ENCODE measurements at regions not wholly inside any gene's neighbourhood (a gene's known extent, or its start where the extent isn't known, plus 50 kb on each side); places are given as distances from the start of the nearest gene placed in this dataset.

DNA sequence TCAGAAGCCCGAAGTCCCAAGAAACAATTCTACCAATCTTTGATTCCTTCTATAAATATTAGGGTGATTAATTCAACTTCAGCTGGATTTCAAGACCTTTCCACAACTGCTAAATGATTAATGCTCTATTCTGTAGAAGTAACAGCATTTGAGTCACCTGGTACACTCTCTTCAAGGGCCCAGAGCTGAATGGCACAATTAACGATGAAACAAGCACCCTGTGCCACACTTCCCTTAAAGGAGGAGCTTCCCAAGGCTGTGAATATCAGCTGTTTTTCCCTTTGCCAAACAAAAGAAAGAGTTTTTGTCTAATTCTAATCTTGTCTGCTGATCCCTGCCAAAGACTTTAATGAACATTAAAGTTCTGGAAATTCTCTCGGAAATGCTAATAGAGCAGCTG, 56.0 kb downstream of the BOD1L2 start:
- Histone ChIP-seq H3K27ac (ENCODE audit: low read depth) (no peak overlapping the region), H3K4me3 (ENCODE audit: low read depth, low read length) (no peak overlapping the region), H3K36me3 (ENCODE audit: insufficient read depth) (no peaks in the 10 kb centered on the region), H3K4me1 (ENCODE audit: insufficient read depth) (no peaks in the 10 kb centered on the region)
- no peak for DNase-seq (ENCODE audit: extremely low spot score)
- WGBS: 74% methylated on average over 3 of the region's 3 CpGs

DNA sequence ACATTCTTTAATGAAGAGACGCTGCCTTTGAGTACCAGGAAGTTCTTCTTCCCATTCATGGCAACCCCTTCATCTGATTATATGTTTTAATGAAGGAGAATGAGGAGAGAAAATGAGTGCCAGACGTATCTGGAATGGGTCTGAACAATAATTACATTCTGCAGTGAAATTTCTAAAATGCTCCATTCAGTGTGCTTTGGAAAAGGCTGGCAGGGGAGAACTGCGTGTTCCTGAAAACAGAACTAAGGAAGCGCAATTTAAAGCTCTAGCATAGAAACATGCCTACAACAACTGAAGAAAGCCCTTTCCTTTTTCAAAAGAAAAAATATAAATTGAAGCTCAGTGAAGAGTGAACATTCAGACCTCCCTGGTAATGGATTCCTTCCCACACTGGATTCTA, 58.8 kb downstream of the BOD1L2 start:
- Histone ChIP-seq H3K36me3 (ENCODE audit: insufficient read depth) (no peaks in the 10 kb centered on the region), H3K4me3 (ENCODE audit: low read depth, low read length) (no peak overlapping the region), H3K27ac (ENCODE audit: low read depth) (no peak overlapping the region), H3K4me1 (ENCODE audit: insufficient read depth) (no peaks in the 10 kb centered on the region)
- WGBS: 82% methylated on average over 4 of the region's 4 CpGs
- no peak for DNase-seq (ENCODE audit: extremely low spot score)

GRCh38 chr18:57207124-57207916, 60.4 kb downstream of the BOD1L2 start:
- WGBS: 63% methylated on average over 6 of the region's 6 CpGs
- H3K36me3 ChIP-seq (ENCODE audit: insufficient read depth): no peaks in the 10 kb centered on the region
- no peak overlapping the region for H3K4me3 ChIP-seq (ENCODE audit: low read depth, low read length)
- DNase-seq (ENCODE audit: extremely low spot score): no peak
- H3K4me1 ChIP-seq (ENCODE audit: insufficient read depth): no peaks in the 10 kb centered on the region
- H3K27ac ChIP-seq (ENCODE audit: low read depth): no peak overlapping the region

- Histone ChIP-seq H3K36me3 (ENCODE audit: insufficient read depth) (no peaks in the 10 kb centered on the region), H3K4me1 (ENCODE audit: insufficient read depth) (no peaks in the 10 kb centered on the region), H3K4me3 (ENCODE audit: low read depth, low read length) (no peak overlapping the region), H3K27ac (ENCODE audit: low read depth) (no peak overlapping the region)
- DNase-seq (ENCODE audit: extremely low spot score): no peak
- WGBS: 63% methylated on average over 7 of the region's 7 CpGs
Measured at GRCh38 chr18:57208047-57208446, 61.2 kb downstream of the BOD1L2 start.

DNA sequence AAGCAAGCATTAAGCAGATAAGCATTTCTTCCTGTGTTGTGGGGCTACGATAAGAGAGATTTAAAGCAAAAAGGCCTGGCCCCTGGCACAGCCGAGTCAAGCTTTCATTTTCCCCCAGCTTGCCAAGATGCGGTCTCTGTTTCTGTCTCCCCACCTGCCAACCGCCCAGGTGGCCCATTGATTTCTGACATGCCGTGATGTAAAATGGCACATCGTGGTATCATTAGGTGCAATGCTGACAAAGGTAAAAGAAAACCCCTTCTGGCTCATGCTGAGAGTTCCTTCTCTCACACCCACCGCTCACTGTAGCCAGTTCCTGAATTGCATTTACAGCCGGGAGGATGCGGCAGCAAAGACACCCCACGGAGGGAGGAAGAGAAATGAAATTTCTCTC, 62.8 kb downstream of the BOD1L2 start:
- H3K27ac ChIP-seq (ENCODE audit: low read depth): no peak overlapping the region
- H3K36me3 ChIP-seq (ENCODE audit: insufficient read depth): no peaks in the 10 kb centered on the region
- 13% methylated on average over 10 of the region's 10 CpGs for WGBS
- no peaks in the 10 kb centered on the region for H3K4me1 ChIP-seq (ENCODE audit: insufficient read depth)
- no peak for DNase-seq (ENCODE audit: extremely low spot score)
- no peak overlapping the region for H3K4me3 ChIP-seq (ENCODE audit: low read depth, low read length)

GRCh38 chr18:57210107-57210715, 63.3 kb downstream of the BOD1L2 start:
- DNase-seq (ENCODE audit: extremely low spot score): no peak
- WGBS: 13% methylated on average over 11 of the region's 11 CpGs
- H3K4me3 ChIP-seq (ENCODE audit: low read depth, low read length): no peak overlapping the region
- no peak overlapping the region for H3K27ac ChIP-seq (ENCODE audit: low read depth)
- no peaks in the 10 kb centered on the region for H3K36me3 ChIP-seq (ENCODE audit: insufficient read depth)
- no peaks in the 10 kb centered on the region for H3K4me1 ChIP-seq (ENCODE audit: insufficient read depth)

- Histone ChIP-seq H3K36me3 (ENCODE audit: insufficient read depth) (no peaks in the 10 kb centered on the region), H3K4me3 (ENCODE audit: low read depth, low read length) (no peak overlapping the region), H3K4me1 (ENCODE audit: insufficient read depth) (no peaks in the 10 kb centered on the region), H3K27ac (ENCODE audit: low read depth) (no peak overlapping the region)
- no peak for DNase-seq (ENCODE audit: extremely low spot score)
- WGBS: 58% methylated on average over 1 of the region's 1 CpG
Measured at GRCh38 chr18:57210716-57211411, 64.0 kb downstream of the BOD1L2 start.

GRCh38 chr18:57211412-57211750, 64.5 kb downstream of the BOD1L2 start:
- Histone ChIP-seq H3K27ac (ENCODE audit: low read depth) (no peak overlapping the region), H3K36me3 (ENCODE audit: insufficient read depth) (no peaks in the 10 kb centered on the region), H3K4me1 (ENCODE audit: insufficient read depth) (no peaks in the 10 kb centered on the region), H3K4me3 (ENCODE audit: low read depth, low read length) (no peak overlapping the region)
- 69% methylated on average over 3 of the region's 3 CpGs for WGBS
- DNase-seq (ENCODE audit: extremely low spot score): no peak

DNA sequence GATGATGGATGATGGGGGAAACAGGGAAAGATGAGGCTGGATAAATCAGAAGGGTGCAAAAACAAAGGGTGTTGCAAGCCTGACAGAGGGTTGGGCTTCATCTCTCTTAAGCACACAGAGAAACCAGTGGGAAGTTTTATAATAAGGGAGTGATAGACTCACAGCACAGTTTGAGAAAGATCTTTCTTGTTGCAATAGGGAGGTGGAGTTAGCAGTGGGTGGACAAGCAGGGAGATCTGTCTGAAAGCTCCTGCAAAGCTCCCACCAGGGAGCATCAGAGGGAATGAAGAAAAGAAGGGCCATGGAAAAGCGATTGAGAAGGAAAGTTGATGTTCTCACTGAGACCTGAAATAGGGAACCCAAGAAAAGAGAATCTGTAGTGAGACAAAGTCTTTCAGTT, 64.9 kb downstream of the BOD1L2 start:
- no peak overlapping the region for H3K27ac ChIP-seq (ENCODE audit: low read depth)
- no peak overlapping the region for H3K4me3 ChIP-seq (ENCODE audit: low read depth, low read length)
- no peaks in the 10 kb centered on the region for H3K36me3 ChIP-seq (ENCODE audit: insufficient read depth)
- DNase-seq (ENCODE audit: extremely low spot score): no peak
- H3K4me1 ChIP-seq (ENCODE audit: insufficient read depth): no peaks in the 10 kb centered on the region
- WGBS: 80% methylated on average over 1 of the region's 1 CpG

GRCh38 chr18:57212678-57213077, 65.8 kb downstream of the BOD1L2 start:
- DNase-seq (ENCODE audit: extremely low spot score): no peak
- H3K4me3 ChIP-seq (ENCODE audit: low read depth, low read length): no peak overlapping the region
- 90% methylated on average over 7 of the region's 7 CpGs for WGBS
- H3K27ac ChIP-seq (ENCODE audit: low read depth): no peak overlapping the region
- H3K4me1 ChIP-seq (ENCODE audit: insufficient read depth): no peaks in the 10 kb centered on the region
- no peaks in the 10 kb centered on the region for H3K36me3 ChIP-seq (ENCODE audit: insufficient read depth)

DNA sequence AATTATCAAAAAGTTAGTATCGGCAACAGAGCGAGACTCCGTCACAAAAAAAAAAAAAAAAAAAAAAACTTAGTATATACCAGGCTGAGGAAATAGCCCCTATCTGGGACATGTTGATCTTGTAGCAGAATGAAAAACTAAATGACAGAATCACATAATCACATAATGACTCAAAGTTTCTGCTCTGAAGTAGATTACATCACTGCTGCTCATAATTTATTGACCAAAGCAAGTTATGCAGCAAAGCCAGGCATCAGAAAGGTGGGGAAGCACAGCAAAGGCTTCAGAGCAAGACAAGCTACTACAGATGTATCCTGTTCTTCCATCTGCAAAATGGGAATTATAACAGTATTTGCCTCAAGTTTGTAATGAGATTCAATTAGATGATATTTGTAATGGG, 68.1 kb downstream of the BOD1L2 start:
- Histone ChIP-seq H3K36me3 (ENCODE audit: insufficient read depth) (no peaks in the 10 kb centered on the region), H3K4me3 (ENCODE audit: low read depth, low read length) (no peak overlapping the region), H3K4me1 (ENCODE audit: insufficient read depth) (no peaks in the 10 kb centered on the region), H3K27ac (ENCODE audit: low read depth) (no peak overlapping the region)
- WGBS: 96% methylated on average over 3 of the region's 3 CpGs
- DNase-seq (ENCODE audit: extremely low spot score): no peak

DNA sequence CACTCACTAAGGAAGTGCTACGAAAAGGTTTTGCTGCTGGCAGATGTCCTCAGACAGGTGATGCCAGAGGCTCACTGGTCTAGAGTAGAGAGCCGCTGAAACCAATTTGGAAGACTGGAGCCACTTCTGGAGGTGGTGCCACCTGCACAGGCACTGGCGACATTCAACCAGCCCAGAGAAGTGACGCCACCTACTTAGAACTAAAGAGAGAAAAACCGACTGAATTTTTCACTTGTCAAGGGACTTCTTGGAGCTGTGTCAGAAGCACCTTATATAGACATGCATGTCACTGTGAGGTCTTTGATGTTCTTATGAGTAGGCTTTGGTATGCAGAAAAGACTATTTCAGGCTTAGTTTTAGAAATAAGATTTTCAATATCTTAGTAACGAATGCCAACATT, 71.4 kb downstream of the BOD1L2 start:
- Histone ChIP-seq H3K36me3 (ENCODE audit: insufficient read depth) (no peaks in the 10 kb centered on the region), H3K4me1 (ENCODE audit: insufficient read depth) (no peaks in the 10 kb centered on the region), H3K27ac (ENCODE audit: low read depth) (no peak overlapping the region), H3K4me3 (ENCODE audit: low read depth, low read length) (no peak overlapping the region)
- DNase-seq (ENCODE audit: extremely low spot score): no peak
- WGBS: 84% methylated on average over 6 of the region's 6 CpGs

DNA sequence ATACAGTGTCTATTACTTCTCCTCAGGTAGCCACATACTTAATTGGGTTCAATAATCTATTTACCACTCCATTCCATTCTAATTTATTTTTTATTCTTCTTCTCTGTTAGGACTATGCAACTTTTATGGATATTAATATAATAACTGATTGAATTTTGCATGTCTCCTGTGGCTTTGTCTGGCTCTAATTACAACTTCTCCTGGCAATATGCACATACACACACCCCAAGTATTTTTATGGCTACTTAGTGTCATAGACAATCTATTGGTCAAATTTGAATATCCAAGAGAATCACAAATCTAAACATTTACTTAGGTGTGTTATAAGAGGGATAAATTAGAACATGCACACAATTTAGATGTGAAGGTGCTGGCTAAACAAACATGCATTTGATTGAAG, 73.1 kb downstream of the BOD1L2 start:
- Histone ChIP-seq H3K36me3 (ENCODE audit: insufficient read depth) (no peaks in the 10 kb centered on the region), H3K4me3 (ENCODE audit: low read depth, low read length) (no peak overlapping the region), H3K27ac (ENCODE audit: low read depth) (no peak overlapping the region), H3K4me1 (ENCODE audit: insufficient read depth) (no peaks in the 10 kb centered on the region)
- DNase-seq (ENCODE audit: extremely low spot score): no peak

DNA sequence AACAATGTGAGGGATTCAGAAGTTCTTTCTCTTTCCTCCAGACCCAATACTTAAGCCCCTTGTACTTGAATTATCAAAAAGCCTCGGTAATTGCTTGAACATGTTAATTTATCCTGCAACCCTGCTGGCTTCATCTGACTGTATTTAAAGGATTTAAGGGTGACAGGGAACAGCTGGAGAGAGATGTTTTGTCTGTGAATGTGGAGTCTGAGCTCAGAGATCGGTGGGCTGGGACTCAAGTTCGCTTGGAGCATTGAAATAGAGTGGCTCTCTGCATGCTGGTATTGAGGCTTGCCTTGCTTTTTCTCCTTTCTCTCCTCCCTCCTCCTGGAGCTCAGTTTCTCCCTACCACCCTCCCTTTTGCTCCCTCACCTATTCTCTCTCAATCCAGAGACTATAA, 73.6 kb downstream of the BOD1L2 start:
- H3K27ac ChIP-seq (ENCODE audit: low read depth): no peak overlapping the region
- 8% methylated on average over 3 of the region's 3 CpGs for WGBS
- no peak overlapping the region for H3K4me3 ChIP-seq (ENCODE audit: low read depth, low read length)
- no peaks in the 10 kb centered on the region for H3K4me1 ChIP-seq (ENCODE audit: insufficient read depth)
- H3K36me3 ChIP-seq (ENCODE audit: insufficient read depth): no peaks in the 10 kb centered on the region
- DNase-seq (ENCODE audit: extremely low spot score): peak; percentile 4

Measured in urinary bladder (tissue), 3 donors.